OCI-LY1 (cell line): ENCODE measurements at regions not wholly inside any gene's neighbourhood (a gene's known extent, or its start where the extent isn't known, plus 50 kb on each side); places are given as distances from the start of the nearest gene placed in this dataset.

Source experiments
- CTCF ChIP-seq: fragments of 200-600 bp; sonication (generic), shearing (Covaris generic); IDR thresholded peaks from 2 replicates; pipeline ENCODE4 v1.5.1; 2017; ENCODE audit warnings: mild to moderate bottlenecking, antibody characterized with exemption, low read length, moderate library complexity, mixed read lengths
- EZH2 ChIP-seq: fragments of 200-600 bp; sonication (generic), shearing (Covaris generic); IDR thresholded peaks from 2 replicates; pipeline ENCODE4 v1.8.0; 2017; ENCODE audit warnings: borderline replicate concordance, mixed run types, mild to moderate bottlenecking, antibody characterized with exemption, low read length, moderate library complexity, mixed read lengths

DNA sequence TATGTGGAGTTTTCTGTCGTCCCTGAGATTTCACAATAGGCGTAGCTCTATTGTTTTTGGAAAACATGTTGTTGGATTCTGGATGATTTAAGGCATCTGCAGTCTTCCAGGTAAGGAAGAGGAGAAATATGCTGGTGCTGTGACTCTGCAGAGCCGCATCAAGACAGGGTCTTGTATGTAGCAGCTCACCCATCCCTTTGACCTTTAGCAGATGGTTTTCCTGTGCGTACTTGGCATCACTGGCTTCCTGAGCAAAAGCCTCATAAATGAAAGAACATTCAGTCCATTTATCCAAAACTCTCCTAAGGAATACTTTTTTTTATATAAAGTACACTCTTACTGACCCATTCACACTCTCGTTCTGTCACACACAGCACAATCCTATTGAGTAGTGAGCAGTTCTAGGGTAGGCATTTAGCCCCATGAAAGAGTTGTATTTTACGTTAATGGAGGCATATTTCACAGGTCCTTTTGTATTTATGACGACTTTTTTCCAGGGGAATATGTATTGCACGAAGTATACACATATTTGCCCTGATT, 443.9 kb downstream of the STK39 start:
- TF ChIP-seq CTCF: no peak
- no peak for TF ChIP-seq EZH2
